HG03159 (cell line): ENCODE measurements at regions not wholly inside any gene's neighbourhood (a gene's known extent, or its start where the extent isn't known, plus 50 kb on each side); places are given as distances from the start of the nearest gene placed in this dataset.
A peak's percentile ranks its signal among the peaks of the same experiment; 100 is the strongest.
"Not testable (repeated sequence)": the region's sequence is repeated elsewhere in the genome, so short reads cannot be mapped to it uniquely, and the experiment has no call there.

ENCODE experiments used
- ATAC-seq: cut with Tn5 transposase; IDR thresholded peaks from one replicate; pipeline ENCODE4 v1.9.1; 2021; ENCODE audit warnings: mild to moderate bottlenecking, moderate library complexity; ENCODE audit not compliant: unreplicated experiment

DNA sequence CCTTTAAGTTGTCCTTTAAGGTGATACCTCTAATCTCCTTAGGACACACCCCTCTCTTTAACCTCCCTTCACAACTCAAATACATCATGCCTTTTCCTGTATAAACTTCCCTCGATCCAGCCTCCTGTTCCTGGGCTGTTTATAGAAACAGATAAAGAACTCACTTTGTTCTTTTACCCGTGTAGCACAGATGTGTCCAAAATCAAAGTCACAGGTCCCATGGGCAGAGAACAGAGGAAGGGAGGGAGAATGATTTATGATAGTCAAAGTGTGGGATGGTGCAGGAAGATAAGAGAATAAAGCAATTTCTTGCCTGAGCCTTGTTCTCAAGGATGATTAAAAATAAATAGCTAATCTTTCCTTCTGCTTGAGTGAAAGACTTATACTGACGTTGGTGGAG lies 50.3 kb upstream of the CABCOCO1 start:
- no peak for ATAC-seq

DNA sequence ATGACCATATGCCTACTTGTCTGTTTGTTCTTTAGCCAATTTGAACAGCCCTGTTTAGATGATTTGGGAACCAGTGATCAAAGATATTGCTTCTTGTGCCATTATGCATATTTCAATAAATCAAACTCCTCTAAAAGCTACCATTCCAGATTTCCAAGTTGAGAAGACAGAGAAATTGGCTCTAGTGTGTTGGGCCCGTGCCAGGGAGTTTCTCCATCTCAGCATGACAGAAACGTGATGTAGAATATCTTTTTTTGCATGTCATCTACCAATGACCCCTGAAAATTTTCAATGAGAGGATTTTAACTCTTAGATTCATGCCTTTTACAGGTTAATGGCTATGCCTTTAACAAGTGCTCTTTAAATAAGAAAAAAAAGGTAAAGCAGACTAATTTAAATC lies 50.7 kb upstream of the CABCOCO1 start:
- no peak for ATAC-seq

DNA sequence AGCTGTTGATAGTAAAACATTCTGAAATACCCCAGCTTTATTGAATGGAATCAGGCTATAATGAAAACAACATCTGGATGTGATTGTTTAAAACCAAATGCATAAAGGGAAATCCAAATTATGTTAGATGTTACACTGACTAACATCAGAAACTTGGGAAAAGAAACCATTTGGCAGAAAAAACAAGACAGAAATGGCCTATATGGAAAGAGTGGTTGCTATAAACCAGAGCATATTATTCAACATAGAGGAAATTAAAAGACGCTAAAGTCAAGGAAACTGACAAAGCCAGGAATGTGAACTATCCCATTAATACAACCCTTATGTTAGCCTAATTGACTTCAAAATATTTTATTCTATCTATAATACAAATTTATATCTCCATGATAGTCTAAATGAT lies 53.0 kb upstream of the CABCOCO1 start:
- no peak for ATAC-seq

DNA sequence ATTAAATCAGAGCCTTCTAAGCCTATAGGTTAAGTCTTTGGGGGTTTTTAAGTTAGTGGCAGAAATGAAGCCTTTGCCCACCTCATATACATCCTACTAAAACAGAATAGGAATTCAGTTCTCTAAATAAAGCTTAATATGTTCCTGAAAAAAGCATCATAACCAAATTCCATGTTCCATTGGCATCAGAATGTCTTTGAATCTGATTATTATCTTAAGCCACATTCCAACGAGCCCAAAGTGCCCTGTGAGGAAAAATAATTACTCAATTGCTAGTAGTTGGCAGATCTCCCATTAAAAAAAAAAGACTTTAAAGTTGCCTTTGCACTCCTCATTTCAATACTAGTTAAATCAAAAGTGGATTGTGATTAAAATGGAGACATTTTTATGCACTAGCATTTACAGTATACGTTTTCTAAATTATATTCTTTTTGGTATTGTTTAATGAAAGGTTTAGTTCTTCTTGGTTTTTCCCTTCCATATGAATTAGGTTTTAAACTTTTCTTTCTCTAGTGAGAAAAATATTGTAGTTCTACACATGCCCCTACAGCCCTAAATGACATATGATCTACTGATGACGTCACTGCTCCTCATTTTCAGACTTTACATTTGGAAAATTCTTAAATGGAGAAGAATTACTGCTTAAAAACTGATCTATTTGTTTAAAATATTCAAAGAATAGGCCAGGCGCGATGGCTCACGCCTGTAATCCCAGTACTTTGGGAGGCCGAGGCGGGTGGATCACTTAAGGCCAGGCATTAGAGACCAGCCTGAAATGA lies 54.3 kb upstream of the CABCOCO1 start:
- no peak for ATAC-seq

DNA sequence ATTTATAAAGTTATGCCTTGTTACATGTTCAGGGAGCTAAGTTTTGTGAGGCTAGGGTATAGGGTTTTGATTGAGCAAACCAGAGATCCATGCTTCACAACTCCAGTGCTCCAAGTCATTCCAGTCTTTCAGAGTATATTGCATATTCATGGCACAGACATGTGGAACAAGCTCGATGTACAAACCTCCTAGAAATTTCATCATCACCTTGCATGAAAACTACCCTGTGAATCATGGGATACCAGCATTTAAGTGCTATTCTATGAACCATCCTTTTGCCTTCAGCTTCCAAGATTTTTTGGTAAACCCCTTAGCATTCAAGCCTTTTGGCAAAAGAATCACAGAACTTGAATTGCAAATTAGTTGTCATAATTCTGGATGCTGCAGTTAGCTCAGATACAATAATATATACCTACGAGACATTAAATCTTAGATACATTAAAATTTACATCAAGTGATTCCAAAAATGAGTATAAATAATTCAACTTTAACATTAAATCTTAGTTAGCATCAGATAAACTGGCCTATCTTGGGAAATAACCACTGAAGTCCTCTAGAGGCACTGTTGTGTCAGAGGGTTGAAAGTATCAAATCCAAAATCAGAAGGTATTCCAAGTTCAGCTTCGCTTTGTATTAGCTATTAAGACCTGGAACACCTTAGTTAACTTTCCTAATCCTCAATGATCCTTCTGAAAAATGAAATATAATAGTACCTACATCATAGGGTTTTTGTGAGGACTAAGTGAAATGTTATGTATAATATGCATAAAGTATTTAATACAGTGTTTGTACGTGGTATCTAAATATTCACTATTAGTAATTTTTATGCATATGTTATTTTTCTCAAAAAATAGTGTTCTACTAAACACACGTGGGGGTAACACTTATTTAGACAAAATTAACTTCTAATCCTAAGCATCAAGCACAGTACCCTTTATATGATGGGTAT lies 55.5 kb upstream of the CABCOCO1 start:
- ATAC-seq = peak; percentile 70

DNA sequence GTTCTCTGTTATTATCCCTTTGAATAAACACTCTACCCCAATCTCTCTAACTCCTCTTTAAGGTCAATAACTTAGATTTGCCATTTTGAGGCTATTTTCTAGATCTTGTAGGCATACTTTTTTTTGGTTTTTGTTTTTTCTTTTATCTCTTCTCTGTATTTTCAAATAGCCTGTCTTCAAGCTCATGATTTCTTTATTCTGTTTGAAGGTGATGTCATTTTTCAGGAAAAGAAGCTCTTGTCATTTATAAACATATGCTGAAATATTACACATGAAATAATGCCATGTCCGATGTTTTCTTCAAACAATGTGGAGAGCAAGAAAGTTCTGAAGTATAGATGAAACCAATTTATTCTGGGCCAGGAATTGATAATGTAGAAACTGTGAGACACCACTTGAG lies 57.5 kb upstream of the CABCOCO1 start:
- no peak for ATAC-seq

DNA sequence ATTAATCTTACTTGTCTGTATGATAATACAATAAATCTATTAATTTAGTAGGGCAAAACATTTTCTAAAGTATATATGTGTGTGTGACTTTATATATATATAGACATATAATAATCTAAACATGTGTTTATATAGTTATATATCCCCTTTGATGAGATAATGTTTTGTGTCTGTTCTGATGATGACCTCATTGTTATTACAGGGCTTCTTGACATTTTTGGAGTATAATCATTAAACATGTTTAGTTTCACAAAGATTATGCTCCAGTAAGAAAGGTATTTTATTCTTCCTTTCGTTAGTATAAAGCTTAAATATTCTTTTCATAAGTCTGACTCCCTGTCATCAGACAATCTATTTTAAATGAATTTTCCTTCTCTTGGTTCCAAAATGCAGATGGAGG lies 62.3 kb upstream of the CABCOCO1 start:
- ATAC-seq = no peak

DNA sequence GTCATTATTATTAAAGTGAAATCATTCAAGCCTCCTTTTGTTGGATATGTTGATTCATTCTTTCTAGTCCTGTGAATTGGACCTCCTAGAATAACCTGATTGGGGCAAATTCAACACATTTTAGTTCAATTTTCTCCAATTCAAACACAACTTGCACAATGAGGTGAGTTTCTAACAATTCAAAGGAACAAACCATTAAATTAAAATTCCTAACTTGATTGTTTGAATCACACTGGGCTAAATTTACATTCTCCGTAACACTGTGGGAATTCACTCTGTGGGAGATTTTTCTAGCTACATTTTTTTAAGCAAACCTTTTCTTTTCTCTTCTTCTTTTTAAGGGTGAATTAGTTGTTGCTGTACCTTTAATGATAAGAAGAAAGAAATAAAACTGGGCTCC lies 68.3 kb upstream of the CABCOCO1 start:
- ATAC-seq = no peak

DNA sequence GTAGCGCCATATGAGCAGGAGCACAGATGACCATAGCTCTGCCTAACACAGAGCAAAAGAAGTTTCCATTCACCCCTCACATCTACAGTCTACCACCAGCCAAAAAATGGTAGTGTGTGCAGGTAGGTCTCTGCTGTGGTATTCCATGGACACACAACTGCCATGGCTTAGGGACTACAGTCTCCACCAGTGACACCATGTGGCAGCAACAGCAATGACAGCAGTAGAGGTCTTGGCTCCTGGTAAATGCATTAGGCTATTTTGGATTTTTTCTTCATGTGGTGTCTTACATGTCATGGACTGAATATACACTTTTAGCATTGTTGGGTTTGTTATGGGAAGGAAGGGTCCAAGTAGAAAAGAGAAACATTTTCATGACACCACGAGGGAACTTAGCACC lies 70.1 kb upstream of the CABCOCO1 start:
- ATAC-seq = peak; percentile 77

DNA sequence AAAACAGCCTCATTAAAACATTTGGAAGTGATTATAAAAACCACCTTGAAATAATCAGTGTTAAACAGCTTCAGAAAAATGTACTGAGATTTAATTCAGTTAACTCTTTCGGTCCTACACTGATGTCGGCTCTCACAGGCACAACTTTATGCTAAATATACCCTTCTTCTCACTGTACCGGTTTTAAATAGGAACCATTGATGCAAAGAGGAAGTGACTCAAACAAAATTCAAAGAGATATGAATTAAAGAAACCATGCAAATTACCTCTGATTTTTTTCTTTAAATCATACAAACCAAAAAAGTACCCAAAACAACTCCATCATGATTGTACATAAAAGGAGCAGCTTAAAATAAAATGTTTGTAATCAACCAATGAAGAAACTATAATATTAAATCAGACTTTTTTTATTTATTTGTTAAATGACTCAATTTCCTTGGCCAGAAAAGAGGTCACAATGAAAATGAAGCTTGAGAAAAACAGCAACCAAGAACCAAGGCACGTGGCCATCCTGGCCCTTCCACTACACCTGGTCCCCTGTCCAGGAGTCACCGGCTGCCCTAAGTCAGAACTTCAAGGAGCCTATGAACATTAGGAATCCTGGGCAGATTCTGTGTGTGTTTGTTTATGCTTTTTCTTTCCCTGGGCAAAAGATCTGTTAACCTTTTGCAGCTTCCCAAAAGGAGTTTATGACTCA lies 73.0 kb upstream of the CABCOCO1 start:
- no peak for ATAC-seq

DNA sequence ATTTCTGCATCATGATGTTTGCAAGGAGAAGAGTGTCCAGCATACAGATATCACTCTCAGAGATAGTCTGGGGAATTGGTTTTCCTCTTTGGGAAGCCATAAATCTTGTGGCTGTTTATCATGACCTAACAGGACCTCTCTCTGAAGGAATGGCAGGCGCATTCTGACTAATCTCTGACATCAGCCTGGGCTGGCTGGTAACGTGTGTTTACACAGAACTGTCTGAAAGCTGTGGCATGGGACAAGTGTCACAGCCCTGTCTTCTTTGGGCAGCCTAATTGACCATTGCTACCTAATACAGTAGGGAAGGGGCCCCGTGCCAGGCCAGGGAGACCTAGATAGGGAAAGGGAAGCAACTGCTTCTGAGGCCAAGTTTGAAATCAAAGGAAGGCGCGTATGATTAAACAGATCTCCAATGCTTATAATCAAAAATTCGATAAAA lies 73.9 kb upstream of the CABCOCO1 start:
- ATAC-seq = no peak

DNA sequence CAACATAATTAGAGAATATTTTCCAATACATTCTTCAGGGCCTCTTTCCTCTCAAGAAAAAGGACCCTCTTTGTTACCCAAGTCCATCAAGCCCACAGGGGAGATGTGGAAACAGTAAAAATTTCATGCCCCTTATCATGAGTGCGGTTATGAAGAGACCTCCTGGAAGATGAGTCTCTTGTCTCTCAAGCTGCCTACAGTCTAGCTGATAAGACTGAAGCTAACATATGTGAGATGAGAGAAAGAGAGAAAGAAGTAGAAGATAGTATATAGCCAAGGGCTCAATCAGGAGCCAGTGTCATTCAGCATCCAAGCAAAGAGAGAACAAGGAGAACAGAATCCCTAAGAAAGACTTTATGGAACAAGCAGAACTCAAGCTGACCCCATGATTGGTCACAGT lies 75.9 kb upstream of the CABCOCO1 start:
- no peak for ATAC-seq

DNA sequence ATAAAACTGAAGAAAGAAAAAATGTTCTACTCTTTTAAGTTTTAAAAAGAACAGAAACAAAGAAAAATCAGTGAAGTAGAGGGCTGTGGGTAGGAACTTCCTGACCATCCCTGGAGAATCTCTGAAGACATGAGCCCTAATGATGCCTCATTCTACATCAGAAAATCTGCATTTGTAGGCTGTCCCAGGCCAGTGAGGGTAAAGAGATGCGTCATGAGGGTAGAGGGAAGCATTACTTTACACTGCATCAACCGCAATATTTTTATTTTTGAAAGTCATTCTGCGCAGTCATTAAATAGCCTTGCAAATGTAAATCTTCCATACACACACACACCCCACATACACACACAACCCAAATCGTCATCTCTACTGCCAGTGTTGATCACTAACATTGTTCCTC lies 82.1 kb upstream of the CABCOCO1 start:
- ATAC-seq = no peak

DNA sequence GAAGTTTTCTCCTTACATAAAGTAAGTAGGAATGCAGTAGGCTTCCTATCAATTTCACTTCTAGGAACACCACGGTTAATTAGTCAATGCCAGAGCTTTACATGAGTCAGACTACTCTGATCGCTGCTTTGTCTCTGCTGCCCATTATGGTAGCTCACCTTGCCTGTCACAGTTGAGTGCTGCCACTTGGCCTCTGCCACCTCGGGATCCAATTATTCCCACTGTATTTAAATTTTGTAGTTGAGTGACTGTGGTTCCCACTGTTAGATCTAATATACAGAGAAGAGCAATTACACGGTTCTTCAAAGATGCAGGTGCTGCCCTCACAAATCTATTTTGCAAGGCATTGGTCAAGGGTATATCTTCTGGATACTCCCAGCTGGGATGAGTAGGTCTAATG lies 92.5 kb upstream of the CABCOCO1 start:
- ATAC-seq = not testable (repeated sequence)

DNA sequence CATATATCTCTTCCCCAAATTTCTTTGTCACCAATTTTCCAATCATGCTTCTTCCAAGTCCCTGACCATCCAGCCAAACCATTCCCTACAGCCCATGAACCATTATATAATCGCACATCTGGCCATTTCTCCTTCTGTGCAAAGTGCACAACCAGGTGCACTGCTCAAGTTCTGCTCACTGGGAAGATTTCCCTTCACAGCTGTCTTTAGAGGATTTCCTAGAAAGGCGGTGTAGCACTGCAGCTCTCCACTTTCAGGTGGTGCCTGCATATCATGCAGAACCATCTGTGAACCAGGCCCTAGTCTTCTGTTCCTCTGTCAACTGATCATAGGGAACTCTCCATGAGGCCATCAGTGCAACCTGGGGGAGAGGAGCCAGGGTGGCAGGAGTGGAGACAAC lies 95.0 kb upstream of the CABCOCO1 start:
- no peak for ATAC-seq

DNA sequence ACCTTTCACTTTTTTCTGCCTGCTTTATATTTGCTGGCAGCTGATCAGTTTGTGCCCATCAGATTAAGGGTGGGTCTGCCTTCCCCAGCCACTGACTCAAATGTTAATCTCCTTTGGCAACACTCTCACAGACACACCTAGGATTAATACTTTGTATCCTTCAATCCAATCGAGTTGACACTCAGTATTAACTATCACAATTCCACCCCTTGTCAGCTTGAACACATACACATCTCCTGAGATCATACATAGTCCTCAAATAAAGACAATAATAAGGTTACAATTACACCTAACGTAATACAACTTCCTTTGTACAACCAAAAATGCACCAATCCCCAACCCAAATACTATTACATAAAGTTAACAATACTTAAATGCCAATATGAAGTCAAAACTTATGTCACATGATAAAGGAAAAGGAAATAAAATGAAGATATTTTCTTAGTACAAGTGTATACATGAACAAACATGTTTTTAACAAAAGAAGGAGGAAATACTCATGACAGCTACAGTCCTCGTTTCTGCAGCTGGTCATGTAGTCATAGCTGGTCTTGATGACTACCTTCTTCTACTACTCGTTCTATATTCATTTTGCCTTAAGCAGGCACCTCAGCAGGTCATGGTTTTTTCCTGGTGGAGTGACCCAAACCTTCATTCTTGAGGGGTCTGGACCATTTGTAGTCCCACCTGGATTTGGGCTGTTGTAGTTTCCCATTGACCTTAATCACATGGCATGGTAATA lies 96.7 kb upstream of the CABCOCO1 start:
- no peak for ATAC-seq

DNA sequence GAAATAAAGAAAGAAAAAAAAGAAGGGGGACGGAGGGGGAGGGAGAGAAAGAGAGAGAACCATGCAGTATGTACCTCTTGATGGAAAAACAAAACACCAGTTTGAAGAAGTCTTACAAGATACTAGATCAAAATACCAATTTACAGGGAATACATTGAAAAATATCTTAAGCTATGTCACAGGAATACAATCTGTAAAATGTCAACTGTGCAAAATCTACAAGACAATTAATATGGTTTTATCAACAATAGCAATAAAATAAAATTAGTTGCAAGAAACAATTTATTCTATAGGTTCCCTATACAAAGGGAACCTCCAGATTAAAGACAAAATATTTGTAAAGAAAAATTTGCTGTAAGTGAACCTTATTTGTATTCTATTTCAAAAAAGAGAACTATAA lies 98.3 kb upstream of the CABCOCO1 start:
- no peak for ATAC-seq

DNA sequence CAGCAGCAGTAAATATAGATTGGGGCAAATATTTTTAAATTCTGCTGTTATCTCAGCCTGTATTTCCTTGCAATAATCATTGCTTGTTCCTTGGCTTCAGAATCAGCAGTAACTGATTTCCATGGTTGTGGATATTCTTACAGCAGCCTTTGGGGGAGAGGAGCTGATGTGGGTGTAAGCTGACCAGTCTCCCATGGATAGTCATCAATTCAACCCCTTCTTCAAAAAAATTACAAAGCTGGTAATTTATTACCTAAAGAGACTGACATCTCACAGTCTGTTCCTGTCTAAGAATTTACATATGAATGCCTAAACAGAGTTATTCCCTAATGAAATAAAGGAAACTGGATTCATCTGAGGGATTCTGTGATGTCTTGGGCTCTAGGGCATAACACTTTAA lies 103.1 kb upstream of the CABCOCO1 start:
- ATAC-seq = no peak

DNA sequence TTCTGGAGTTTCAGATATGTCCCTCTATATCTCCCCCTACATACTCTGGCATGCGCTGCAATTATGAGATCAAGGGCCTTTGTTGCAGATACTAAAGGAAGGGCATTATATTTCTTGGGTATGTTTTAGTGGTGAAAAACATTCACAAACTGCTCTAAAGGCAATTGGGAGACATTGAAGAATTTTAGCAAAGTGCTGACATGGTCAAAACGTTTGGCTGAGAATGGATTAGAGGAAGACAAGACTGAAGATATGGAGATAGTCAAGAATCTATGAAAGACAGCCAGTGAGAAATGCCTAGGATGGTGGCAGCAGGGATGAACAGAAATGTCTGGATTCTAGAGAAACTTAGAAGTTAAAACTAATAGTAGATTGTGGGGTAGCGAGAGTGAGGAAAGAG lies 104.5 kb upstream of the CABCOCO1 start:
- ATAC-seq = no peak

DNA sequence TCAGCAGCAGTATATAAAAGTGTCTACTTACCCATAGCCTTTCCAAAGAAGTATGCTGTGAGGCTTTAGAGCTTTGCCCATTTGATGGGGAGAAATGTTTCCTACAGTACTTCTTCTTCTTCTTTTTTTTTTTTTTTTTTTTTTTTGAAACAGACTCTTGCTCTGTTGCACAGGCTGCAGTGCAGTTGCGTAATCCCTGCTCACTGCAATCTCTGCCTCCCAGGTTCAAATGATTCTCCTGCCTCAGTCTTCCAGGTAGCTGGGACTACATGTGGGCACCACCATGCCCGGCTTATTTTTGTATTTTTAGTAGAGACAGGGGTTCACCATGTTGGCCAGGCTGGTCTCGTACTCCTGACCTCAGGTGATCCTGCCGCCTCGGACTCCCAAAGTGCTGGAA lies 101.7 kb upstream of the TMEM26 start:
- no peak for ATAC-seq

DNA sequence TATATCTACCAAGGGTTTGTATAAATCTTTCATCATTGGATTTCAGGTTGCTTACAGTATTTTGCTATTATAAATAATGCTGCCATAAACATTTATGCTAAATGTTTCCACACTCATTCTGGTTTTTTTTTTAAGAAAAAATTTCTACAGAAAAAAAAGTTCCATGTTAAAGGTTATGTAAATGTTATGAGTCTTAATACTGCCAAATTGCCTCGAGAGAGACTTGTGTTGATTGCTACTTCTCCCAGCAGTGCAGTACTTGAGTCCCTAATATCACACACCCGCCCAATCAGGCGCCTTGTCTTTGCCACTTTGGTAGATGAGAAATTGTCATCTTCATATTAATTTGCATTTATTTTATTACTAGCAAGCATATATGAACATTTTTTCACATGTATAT lies 96.7 kb upstream of the TMEM26 start:
- ATAC-seq = no peak
